HG03103 (cell line): ENCODE measurements at regions not wholly inside any gene's neighbourhood (a gene's known extent, or its start where the extent isn't known, plus 50 kb on each side); places are given as distances from the start of the nearest gene placed in this dataset.

Experiments used
- ATAC-seq: cut with Tn5 transposase; IDR thresholded peaks from one replicate; pipeline ENCODE4 v1.9.1; 2021; ENCODE audit warnings: low read depth; ENCODE audit not compliant: unreplicated experiment

DNA sequence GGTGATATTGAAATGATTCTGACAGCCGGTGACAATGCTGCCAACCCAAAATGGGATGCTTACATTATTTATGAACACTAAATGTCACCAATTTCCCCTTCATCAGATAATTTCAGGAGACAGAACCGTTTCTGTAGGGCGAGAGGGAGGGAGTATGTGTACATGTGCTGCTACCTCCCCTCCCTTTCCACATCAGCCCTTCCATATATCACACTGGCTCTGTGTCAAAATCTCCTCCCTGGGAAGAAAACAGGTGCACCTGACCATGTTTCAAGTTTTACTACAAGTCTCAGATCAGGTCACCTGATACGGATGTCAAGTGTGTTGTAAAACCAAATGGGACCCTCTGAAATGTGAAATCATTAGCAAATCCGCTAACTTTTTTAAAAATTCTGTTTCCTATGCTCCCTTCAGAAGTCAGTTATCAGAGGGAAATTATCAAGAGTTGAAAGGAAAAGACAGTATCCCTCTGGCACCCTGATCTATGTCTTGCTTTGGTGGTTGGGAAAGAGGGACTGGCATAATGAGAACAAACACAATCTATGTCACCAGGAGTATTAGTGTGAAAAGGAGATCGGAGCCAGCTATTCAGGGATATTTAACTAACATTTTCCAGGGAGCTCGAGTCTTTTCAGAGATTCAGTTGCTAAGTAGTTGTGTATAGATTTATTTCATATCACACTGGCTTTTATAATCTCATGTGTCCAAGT lies 1002.3 kb upstream of the CDH8 start:
- no peak for ATAC-seq

DNA sequence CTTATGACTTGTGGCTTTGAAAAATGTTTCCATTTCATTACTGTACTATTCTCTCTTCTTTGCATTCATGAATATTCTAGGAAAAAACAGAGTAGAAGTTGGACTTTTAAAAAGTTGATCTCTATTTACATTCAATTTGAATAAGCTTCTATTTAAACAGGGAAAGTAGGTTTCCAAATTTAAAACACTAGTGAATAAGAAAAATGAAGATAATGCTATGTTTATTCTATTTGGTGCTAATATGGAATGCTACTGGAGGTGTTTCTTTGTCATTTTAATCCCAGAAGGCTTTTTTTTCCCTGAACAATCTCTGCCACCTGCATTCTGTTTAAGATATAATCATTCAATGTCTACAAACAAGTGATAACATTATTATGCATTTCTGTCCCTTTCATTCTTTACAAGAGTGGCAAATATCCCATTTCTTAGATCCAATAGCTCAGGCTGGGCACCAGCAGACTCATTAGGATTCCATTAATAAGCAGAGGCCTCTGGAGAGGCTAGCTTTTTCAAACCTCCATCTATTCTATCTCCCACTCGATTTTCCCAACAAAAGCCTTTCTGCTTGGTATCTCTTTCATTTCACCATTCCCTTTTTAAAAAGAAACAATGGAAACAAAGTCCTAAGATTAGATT lies 1001.6 kb upstream of the CDH8 start:
- no peak for ATAC-seq

DNA sequence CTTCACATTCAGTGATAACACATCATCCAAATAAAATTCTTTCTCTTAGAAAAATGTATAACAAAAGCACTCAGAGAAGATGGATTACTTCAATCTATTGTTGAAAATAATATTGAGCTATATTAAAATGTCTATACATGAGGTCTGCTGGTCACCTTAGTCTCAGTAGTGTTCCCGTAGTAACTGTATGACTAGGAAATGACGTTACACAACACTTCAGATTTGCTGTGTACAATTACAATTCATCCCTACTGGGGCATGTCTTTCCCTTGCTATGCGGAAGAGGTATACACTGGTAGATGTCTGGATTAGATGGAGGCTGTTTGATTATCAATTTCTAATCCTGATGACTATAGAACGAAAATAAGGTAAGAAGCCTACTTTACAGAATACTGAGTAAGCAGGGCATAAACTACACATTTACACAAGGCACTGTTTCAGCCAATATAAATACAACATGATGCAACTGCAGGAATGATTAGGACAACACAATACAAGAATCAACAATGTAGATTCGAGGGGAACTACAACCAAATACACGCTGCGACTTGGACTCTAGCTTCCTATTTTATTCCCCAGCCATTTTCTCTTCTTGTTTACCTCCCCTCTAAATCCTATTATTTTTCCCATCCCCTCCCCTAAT lies 982.5 kb upstream of the CDH8 start:
- no peak for ATAC-seq

DNA sequence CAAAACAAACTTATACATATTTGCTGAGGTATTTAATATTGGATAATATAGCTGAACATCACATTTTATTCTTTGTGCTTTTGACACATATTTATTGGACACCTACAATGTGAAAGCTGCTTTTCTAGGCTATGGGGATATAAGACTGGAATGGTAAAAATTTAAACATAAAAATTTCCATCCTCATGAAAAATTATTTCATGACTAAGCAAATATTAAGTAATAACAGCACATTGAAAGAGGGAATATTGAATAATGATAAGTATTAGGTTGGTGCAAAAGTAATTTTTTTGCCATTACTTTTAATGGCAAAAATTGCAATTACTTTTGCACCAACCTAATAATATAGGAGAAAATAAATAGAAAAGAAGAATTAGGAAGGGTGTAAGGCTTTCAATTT lies 972.5 kb upstream of the CDH8 start:
- no peak for ATAC-seq

DNA sequence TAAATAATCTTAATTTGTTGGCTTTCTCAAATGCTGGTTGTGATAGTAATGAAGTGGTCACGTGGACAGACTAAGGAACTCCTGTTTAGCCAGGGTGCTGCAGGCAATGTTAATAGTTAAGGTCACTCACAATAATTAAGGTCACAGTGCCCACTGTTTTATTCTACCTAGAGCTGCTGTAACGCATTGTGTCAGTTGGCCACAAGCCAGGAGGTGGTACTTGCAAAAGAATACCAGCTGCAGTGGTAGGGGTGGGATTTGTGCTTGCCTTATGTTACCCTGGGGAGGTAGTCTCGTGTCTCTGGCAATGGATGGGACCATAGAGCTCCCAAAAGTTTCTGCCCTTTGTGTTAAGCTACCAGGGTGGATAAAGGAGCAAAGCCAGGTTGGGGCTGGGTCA lies 969.1 kb upstream of the CDH8 start:
- ATAC-seq: no peak

DNA sequence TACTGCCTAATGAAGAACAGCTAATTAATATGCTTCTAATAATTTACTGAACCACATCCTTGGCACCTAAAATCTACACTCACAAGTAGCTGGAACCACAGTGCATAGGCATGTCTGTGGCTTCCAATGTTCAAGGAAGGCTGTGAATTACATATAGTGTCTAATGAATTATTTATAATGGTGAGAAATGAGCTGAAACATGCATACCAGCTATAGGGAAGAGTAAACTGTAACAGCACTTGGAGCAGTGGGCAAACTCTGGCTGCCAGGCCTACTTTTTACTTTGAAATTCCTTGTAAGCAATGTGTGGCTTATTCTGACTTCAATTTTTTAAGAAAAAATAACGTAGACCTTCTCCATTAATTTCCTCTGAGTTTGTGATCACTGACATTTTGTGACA lies 953.2 kb upstream of the CDH8 start:
- no peak for ATAC-seq

DNA sequence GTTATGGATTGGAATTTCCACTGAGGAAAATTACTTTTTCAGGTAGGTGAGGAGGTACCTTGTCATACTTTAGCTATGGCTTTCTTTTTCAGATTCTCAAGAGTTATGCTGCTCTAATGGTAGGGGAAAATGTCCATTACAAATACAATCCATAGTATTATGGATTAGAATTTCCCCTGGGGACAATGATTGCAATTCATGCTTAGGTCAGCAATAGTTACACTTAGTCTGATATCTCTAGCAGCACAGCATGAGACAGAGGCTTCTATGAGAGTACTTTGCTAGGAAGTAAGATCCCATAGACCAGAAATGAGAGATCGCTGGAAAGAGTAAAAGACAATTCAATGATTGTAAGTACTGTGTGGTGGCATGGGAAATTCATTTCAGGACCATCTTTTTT lies 949.5 kb upstream of the CDH8 start:
- no peak for ATAC-seq

DNA sequence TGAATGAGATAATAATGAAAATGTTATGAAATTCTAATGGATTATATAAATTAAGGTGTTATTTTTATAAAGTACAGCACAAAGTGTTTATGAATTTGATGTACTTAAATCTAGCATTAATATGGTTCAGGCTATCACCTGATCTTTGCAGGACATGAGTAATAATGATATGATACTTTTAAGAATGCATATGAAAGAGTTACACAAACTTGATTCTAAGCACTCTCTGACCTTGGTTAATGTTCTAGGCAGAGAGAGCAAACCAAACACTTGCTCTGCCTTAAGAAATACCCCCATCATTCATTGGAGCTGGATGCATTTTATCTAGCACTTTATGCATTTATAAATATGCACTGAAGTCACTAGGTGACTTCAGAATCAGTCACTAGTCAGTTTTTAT lies 942.2 kb upstream of the CDH8 start:
- no peak for ATAC-seq

DNA sequence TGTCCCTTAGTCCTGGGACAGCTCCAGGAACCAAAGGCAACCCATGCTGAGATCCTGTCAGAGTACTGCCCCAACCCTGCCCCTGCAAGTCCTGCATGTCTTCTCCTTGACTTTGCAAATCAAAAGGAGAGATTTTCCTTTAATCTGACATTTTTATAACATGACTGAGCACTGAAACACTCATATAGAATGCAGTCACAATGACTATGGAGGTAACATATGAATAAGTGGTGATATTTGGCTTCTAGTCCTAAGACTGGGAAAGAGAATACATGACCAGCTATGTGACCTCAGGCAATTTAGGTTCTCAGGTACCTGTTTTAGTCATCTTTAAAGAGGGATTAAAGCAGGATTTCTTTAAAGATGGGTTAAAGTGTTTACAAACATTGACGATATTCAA lies 941.6 kb upstream of the CDH8 start:
- ATAC-seq: no peak

DNA sequence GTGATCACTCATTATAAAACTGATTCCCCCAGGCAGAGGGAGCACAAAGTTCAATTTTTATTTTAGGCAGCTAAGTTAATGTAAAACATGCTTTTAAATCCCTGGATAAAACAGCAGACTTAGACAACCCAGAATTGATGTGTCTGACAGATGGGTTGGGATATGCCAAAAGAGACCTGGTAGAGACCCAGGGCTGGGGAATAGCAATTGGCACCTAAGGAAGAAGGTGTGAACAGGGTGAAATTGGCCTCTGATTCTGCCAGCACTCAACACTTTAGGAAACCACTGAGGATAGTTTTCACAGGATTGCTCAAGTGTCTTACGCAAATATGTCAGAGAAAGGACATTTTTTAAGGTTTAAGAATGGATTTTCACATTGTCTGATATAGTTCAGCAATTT lies 938.2 kb upstream of the CDH8 start:
- no peak for ATAC-seq

DNA sequence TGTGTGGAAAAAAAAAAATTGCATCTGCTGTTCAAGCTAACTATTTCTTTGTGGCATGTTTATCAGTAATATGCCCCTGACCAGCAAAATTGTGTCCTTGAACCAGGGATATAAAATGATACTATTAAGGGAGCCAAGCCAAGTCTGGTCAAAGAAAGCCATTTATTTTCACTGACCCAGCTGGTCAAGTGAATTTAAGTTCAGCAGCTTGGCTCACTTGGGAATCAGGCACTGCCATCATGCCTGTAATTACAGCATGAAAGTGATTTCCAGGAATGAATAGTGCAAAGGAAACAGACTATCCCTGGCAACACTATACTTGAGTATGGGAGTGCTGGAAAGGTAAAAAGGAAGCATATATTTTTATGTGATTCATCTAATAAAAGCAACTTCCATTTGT lies 934.6 kb upstream of the CDH8 start:
- ATAC-seq: no peak

DNA sequence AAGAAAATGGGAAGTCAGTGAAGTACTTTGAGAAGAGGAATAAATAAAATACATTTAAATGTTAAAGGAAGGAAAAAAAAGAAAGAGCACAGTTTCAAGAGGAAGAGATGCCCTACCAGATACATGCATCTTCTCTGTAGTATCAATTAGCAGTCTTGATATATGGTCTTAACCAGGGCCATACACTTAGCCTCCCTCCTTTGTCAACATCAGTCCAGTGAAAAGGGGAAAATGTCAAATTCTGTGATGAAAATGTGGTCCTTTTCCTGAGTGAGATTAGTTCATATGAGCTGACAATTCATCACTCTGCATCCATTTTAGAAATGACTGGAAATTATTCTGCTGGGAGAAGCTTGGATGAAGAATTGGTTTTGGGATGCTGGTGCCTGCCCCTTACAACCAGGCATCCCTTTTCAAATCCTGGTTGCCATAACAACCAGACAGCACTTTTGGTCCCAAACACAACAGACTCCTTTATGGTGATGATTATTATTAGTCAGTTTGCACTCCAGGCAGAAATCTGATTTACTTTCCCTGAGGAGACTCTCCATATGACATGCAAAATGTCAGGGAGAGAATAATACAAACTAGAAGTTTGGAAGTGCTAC lies 933.6 kb upstream of the CDH8 start:
- ATAC-seq: no peak

DNA sequence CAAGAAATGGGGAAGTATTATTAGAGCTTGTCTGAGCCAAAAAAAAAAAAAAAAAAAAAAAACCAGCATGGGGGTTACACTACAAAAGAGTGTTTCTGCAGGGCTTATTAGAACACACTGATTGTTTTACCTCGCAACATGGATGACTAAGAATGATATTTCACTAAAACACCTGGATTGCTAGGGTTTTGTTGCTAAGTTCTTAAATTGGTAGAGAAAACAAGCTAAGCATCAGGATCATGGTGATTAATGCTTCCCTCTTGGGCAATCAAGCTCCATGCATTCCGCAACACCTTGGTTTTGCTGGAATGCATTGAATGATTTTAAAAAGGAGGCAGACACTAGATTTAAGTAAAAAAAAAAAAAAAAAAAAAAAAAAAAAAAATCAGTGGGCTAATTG lies 931.4 kb upstream of the CDH8 start:
- no peak for ATAC-seq

DNA sequence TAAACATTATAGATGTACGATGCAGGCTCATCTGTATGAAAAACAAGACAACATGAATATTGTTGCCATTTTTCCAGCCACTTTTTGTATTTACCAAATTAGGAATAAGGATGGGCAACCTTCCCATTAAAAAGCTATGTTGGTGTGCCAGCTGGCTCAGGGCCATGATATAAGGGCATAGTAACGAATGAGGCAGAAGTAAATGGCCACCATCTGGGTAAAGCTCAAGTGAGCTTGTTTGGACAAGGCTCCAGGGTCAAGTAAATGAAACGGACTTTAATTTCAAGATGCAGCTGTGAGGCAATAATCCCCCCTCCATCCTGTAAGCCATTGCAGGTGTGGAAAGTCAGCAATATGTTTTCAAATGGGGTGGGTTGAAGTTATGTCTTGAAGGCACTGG lies 930.9 kb upstream of the CDH8 start:
- ATAC-seq: no peak

DNA sequence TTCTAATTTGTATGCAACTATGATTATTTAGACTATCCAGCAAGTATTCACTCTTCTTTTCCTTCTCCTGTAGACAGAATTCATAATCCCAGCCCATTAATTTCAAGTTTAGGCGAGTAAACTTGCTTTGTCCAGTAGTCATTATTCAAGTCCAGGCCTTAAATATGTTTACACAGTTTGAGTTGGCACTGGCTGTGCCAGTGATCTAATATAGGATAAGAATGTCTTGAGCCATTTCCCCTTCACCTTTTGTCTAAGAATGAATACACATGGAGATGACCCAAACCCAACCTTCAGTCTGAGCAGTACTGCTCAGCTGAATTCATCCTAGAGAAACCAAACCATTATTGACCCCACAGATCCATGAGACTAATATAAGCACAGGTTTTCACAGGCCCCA lies 930.4 kb upstream of the CDH8 start:
- ATAC-seq: no peak

DNA sequence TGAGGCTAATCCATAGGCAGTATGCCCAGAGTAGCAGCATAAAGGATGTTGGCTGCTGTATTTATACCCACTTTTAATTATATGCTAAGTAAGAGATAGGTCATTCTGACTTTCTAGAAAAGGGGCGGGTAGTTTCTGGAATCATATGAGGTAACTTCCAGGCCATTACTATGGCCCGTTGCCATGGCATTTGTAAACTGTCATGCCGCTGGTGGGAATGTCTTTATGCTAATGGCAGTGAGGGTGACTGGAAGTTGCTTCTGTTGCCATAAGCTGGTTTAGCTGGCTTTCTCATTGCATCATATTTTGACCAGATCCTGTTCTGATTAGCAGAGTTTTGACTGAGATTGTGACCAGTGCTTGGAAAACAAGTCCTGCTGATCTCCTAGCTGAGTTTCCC lies 929.6 kb upstream of the CDH8 start:
- no peak for ATAC-seq

DNA sequence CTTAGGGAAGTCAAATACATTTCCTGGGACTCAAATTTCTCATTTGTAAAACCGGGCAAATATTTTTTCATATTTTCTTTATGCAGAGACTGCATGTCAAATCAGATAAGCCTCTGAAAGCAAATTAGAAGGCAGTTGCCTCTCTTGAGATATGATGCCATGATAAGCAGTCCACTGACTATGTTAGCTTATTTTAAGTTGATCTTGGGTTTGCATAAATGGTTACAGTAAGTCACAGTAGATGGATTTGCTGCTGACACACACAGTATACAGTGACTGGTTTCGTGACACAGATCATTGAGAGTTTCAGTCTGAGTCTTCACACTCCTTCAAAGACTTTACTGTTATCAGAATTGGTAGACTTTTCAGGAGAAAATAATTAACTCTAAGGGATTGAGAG lies 927.6 kb upstream of the CDH8 start:
- no peak for ATAC-seq

DNA sequence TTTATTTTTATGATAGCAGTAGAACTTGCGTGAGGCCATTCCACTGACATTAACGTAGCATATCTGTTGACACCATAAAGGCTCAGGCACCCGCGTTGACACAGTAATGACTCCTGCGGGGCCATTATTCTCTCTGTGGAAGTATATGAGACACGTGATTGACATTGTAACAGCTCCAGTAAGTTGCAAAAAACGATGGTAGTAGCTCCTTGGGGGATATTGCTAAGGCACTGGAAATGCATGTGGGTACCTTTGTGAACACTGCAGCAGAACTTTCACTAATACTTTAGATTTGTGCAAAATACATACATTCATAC lies 918.8 kb upstream of the CDH8 start:
- no peak for ATAC-seq

DNA sequence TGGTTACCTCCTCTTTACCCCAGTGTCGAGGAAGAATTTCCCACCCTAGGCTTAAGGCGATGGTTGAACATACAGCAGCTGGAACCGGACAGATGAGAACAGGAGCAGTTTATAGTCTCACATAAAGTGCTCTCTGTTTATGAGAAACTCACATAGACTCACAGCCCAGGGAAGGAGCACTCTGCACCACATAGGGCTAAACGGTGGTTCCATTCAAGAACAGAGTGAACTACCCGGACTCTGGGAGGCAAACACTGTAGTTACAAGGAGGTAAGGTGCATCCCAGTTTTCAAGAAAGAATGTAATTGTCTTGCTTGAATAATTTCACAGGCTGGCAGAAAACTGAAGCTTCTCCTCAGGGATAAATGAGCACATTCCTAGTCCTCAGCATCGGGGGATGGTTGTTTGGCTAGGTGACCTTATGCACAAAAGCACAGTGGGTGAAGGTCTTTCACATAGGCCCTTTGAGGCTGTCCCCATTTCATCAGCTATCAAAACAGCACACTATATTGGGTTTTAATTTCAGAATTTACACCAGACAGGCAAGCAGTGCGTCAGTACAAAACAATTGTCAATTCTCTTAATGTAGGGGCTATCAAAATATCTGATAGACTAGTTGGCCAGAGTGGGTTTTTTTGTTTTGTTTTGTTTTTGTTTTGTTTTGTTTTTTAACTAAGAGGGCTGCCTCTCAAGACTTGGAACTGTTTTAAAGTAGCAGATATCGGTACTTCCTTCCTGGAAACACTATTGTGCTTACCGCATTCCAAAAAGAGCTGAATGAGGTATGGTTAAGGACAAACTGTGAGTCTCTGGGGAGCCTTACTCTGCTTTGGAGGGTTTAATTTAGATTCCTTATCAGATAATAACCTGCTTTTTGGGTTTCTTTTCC lies 918.1 kb upstream of the CDH8 start:
- no peak for ATAC-seq

DNA sequence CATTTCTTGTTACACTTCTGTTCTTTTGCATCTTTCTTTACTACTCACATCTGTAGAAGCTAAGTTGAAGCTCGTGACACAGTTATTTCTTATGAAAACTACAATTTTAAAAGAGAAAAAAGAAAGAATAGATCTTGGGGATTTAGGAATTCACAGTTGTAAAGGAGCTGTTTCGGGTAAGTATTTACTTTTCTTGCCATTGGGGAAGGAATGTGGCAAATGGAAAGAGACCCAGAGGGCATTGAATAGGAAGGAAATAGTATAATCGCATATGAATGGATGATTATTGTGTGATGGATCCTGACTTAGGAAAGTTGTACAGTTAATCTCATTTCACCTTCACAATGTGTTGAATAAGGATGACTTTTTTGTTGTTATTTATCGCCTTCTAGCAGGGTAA lies 914.1 kb upstream of the CDH8 start:
- no peak for ATAC-seq

DNA sequence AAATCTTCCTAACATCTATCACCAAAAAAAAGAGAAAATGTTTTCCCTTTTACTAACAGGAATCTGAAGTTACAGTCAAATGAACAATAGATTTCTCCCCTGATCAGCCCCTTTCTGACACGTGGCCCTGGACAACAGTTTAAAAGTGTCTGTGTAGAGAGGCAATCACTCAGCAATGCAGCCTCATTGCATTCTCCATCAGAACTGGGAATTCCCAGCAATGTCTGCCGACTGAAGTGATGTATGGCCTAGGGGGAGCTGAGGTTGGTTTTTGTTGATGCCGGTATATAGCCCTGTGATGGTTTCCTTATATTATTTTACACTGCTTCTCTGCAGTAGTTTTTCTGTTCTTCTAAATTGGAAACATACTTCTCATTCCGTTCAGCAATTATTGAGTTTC lies 904.3 kb upstream of the CDH8 start:
- no peak for ATAC-seq
